GM19324 (cell line): ENCODE measurements at regions not wholly inside any gene's neighbourhood (a gene's known extent, or its start where the extent isn't known, plus 50 kb on each side); places are given as distances from the start of the nearest gene placed in this dataset.

Experiments
- ATAC-seq: cut with Tn5 transposase; IDR thresholded peaks from one replicate; pipeline ENCODE4 v1.9.1; 2021; ENCODE audit warnings: mild to moderate bottlenecking, moderate library complexity; ENCODE audit not compliant: unreplicated experiment, low FRiP score

DNA sequence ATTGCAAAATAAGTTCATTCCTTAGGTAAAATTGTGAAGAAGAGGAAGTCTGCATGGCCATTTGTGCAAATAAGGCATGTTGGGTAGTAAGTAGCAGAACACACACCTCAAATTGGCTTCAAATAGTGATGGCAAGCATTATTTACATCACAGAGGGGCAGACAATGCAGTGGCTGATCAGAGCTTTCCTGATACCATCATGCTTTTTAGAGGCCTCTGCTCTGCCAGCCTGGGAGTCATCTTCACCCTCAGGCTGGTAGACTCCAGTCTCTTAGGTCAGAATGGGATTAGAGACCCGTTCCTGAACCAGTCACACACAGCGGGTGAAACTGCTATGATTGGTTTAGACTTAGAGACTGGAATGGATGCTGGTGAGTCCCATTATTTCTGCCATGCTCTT, 396.0 kb upstream of the MCTP2 start:
- no peak for ATAC-seq

DNA sequence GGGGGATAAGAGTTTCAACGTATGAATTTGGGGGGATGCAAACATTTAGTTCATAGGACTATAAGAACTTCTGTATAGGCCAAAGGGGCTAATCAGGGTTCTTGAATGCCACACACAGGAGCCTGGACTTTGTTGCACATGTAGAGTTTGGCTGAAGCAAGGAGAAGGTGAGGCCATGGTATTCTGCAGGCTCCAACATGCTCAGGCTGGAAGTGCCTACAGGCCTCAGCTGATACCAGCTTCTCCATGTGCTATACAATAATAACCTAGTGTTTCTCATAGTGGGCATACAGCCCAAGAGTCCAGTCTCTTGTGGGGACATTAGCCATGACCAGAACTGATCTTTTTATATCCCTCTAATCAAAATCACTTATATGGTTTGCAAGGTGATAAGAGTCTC, 399.7 kb upstream of the MCTP2 start:
- no peak for ATAC-seq

DNA sequence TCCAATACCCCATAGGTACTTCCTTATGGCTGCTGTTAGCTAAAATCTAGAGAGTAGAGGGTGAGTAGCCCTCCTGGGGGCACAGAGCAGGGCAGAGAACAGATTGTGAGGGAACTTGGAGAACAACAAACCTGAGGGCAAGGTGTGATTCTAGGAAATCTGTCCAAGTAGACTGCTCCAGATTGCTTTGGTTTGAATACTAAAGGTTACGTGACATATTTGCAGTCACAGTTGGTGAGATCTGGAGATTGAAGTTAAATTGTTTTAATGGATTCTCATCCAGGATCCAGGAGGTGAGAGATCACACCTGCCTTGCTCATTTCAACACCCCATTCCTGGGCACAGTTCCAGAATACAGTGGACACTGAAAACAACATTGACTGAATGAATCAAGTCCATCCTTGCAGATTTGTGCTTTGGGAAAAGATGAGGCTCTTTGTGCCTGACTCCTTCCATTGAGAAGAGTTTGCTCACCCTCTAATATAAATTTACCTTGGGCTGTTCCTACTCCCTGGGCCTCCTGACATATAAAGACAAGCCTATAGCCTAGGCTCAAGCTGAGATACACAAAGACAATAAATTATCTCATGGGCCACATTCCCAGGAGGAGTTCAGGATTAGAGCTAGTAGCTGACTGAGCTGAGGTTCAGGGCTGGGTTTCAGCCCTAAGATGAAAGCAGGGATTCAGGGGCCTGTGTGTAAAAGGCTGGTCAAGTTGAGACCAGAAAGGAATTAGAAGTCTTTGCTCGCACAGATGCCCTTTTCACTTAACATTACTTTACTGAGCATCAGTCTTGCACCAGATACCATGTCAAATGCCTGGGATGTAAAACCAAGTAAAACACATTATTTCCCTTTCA, 400.9 kb upstream of the MCTP2 start:
- ATAC-seq: no peak

DNA sequence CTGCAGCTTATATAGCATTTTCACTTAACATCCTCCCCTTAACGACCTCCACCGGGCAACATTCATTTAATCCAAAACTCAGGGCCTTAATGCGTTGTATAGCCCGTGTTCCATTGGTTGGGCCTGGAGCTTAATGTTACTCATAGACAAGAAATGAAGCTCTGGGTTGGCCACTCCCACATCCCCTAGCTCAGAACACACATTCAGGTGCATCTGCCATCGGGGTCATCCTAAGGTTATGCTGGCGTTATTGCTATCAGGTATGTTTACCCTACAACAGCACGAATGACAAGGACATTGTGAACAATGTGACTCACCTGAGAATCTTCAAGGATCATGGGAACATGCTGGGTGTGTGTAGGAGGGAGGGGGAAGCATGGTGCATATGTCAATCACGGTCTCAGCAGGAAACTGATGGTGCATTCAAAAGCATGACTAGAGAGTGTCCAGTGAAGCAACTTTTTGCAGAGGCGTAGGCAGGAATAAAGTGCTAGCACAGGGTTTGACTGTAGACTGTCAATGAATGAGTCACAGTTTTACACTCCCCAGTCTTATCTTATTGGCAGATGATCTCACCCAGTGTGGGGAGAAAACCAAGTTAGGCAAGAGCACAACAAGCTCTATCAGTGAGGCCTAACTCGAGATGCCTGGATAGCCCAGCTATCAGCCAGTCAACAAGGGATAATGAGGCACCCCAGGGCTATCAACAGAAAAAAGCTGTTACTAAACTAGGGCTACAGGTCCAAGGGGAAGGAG, 402.1 kb upstream of the MCTP2 start:
- ATAC-seq: no peak

DNA sequence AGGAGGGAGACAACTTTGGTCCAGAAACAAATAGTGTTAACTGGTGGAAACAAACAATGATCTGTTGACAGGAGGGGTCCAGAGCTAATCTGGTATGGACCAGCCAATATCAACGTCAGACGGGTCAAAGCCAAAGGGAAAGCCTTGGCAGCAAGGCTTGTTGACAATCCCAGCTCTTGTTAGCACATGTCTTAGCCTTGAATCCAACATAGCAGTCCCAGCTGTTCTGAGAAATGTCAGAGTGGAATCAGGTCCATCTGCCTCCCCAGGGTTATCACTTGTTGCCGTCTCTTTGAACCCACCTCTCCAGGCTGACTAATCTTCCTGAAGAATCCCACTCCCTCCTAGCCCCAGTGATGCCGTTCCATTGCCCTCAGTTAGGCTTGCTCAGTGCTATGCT, 404.6 kb upstream of the MCTP2 start:
- ATAC-seq: no peak

DNA sequence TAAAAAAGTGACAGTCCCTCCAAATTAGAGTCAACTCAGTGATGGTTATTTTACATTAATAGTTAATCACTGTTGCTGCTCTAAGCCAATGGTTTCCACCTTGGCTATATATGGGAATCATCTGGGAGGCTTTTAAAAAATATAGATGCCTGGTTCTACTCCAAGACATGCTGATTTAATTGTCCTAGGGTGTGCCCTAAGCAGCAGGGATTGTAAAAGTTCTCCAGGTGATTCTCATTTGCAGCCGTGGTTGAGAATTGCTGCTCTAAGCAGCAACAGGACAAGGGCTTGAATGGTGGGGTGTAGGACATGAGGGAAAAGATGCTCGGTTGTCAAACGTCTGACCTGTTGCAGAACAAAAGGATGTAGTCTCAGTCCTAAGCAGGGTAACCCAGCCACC, 405.1 kb upstream of the MCTP2 start:
- no peak for ATAC-seq

DNA sequence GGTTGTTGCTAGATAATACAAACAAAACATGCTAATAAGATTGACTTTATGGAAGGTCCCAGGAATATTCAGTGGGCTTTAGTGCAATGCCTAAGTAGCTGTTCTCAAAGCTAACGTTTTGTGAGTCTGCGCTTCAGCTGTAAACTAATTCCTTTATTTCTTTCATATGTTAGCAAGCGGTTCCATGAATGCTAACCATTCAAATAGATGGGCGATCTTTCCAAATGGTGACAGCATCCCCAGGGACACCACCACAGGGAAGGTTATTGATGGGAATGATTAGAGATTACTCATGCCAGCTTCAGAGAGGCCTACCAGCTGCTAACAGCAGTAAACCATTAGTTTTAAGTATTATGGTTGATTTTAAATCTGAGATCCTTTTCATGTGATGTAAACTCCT, 405.7 kb upstream of the MCTP2 start:
- ATAC-seq: no peak

DNA sequence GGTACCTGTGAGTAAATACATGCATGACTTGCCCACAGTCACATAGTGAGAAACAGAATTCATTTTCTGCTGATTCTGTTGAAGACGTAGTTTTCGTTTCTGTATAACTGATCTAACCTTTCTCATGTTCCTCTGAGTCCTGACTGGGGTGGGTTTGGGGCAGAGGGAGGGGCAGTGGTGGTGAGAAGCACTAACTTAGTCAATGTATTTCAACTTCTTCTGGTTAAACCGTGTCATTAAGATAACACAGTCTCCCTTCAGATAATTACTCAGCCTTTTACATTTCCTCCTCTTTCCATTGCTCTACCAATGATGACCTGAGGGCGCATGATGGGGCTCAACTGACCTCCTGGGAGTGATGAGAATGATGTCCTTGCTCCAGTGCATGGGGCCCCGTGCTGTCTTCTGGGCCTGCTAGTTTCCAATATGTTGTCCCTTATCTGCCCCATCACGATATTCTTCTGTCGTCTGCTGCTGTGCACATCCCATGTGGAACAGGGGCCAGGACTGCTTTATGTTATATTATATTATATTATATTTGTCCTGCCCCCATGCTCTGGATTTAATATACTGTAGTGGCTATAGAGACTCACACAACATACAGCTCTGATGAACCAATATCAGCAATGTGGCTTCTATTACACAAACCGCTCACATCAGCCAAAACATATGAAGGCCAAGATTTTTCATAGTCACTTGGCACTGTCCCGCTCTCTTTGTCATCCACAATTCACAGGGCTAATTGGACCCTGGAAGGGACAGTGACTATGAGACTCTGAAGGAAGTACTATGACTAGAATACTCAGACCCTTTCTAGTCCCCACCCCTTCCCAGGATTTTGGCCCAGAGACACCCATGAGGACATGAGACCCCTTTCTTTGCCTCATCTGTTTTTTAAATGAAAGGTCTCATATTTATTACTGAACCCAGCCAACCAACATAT, 407.1 kb upstream of the MCTP2 start:
- no peak for ATAC-seq

DNA sequence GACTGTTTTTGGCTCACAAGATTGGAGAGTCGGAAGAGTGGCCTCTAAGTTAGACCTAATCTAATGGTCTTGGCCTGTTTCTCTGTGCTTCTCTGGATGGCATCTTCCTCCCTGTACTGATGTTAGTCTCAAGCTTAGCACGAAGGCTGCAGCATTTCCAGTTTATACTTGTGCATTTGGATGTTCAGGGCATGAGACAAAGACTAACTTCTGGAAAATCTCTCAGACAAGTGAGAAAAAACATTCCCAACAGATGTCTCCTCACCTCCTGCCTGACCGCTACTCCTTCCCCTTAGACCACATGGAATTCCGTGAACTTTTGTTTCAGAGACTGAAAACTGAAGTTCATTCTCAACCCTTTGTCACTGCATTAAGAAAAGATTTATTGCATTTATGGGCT, 410.8 kb upstream of the MCTP2 start:
- ATAC-seq: no peak

DNA sequence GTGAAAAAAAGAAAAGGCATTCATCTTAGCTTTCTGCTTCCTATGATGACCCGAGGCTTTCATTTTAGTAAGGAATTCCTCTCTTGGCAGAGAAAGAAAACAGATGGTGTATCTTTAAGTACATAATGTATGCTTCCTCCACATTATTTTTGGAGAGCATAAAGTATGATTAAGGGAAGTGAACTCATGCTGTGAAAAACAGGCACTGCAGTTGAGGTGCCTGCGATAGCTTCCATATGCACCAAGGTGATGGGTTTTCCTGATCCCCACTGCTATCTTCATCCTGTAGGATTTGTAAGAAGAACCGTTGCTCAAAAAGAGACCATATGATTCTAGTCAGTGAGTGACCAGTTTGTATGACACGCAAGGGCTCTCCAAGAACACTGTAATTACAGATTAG, 411.5 kb upstream of the MCTP2 start:
- ATAC-seq: no peak

DNA sequence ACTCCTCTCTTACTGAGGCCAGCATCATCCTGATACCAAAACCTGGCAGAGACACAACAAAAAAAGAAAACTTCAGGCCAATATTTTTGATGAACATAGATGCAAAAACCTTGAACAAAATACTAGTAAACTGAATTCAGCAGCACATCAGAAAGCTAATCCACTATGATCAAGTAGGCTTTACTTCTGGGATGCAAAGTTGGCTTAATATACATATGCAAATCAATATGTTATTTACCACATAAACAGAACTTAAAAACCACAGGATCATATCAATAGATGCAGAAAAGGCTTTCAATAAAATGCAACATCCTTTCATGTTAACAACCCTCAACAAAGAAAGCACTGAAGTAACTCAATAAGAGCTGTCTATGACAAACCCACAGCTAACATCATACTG, 414.5 kb upstream of the MCTP2 start:
- ATAC-seq: no peak

DNA sequence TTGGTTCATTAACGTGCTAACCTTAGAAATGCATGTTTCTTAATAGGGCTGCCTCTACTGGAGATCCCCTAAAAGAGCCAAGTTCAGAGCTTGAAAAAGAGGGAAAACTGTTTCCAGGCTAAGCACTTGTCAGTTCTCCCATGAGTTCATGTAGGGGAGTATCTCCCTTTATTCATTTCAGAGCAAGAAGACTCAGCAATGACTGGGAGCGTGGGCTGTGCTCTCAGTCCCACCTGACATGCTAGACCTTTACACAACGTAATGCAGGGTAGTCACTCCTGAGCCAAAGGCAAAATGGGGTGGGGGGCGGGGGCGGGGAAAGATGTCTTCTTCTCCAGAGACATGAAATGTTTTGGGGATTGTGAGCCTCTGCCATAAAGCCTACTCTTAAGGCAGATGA, 420.1 kb upstream of the MCTP2 start:
- ATAC-seq: no peak

DNA sequence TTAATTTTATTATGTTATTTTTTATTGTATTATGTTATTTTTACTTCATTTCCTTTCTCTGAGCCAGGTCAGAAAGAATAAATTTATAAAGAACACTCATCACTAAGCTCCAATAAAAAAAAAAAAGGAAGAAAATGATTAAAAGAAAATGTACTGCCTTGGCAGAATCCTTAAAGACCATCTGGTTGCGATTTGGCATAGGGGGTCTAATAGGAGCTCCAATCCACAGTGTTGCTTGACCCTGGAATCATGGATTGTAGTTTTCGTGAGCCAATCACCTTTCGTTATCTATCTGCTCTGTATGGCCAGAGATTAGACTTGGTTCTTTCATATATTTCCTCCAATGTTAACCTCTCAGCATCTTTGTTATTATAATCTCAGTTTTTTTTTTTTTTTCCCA, 421.8 kb upstream of the MCTP2 start:
- no peak for ATAC-seq

DNA sequence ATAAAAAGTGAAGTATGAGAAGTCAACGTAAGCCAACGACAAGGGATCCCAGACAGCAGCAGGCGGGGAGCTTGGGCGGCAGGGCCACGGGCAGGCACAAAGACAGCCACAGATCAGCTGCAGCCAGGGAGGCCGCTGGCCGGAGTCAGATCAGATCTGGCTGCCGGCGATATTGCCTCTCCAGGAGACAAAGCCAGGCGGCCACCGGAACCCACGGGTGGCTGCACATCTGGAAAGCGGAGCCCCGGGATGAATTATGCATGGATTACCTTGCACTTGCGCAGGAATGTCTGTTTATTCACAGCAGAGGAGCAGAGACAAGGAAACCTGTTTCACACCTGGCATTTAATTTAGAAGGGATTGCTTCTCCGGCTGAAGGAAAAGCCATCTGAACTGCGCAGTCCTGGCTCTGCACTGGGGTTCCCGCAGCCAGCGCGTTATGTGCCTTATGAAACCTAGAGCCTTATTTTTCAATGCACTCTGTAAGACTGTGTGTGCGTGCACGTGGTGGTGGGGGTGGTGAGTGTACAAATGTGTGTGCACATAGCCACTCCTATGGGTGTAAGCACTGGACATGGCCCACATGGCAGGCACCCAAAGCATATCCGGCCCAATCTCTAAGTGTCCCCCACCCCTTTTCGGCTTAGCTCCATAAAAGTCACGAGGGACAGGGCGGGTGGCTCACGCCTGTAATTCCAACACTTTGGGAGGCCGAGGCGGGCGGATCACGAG, 427.8 kb upstream of the MCTP2 start:
- no peak for ATAC-seq

DNA sequence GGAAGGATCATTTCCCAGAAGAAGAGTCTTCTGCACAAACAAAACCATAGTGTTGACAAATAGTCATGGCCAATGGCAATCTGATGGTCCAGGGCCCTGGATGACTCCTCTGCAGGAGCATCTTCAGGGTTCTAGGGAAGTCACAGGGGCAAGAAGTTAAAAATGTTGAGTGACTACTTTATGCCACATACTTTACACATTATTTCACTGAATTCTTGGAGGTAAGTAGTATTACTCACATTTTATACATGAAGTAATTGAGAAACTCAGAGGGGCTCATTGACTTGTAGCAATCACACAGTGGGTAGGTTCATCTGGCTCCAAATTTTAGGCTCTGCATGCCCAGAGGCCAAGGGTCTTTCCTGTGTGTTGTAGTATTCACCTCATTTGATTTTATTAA, 430.2 kb upstream of the MCTP2 start:
- no peak for ATAC-seq

DNA sequence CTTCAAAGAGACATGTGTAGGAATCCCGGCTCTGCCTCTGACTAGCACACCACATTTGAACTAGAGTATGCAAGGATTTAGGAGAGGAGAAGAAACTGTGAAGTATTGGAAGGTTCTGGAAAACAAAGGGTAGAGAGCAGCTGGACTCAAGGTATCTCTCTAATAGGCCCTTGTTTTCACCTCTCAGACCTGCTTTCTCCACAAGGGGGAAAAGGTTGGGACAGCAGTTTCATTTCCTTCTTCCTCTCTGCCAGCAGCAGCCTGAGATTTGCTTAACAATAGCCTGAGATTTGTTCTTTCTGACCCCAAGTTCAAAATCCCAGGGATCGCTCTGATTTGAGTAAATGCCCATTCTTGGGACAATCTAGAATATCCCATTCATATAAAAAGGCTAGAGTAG, 430.6 kb upstream of the MCTP2 start:
- ATAC-seq: no peak

DNA sequence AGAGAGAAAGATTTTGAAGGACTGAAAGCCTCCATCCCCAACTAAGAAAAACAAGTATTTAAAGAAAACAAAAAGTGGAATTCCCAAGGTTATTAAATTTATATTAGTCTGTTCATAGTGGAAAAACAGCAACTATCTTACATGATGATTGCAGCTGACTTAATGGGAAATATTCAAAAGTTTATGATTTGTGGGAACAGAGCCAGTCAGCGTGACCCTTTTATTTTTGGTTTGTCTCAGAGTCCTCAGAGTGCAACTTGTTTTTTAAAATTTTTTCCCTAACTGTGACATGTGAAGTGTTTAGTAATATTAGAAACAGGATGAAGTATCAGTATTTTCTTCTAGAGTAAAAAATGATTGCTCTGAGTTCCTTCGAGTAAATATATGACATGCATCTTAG, 441.9 kb upstream of the MCTP2 start:
- no peak for ATAC-seq

DNA sequence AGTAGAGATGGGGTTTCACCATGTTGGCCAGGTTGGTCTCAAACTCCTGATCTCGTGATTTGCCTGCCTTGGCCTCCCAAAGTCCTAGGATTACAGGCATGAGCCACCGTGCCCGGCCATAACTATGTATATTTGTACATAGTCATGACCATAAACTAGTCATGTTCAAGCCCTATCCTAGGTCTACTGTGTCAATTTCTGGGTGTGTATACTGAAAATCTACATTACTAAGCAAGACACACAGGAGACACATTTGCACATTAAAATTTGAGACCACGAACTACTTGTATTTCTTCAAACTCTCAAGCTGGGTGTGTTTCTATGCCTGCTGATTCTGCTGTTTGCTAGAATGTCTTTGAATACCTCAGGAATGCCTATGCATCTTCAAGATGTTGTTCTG, 451.3 kb upstream of the MCTP2 start:
- ATAC-seq: no peak

DNA sequence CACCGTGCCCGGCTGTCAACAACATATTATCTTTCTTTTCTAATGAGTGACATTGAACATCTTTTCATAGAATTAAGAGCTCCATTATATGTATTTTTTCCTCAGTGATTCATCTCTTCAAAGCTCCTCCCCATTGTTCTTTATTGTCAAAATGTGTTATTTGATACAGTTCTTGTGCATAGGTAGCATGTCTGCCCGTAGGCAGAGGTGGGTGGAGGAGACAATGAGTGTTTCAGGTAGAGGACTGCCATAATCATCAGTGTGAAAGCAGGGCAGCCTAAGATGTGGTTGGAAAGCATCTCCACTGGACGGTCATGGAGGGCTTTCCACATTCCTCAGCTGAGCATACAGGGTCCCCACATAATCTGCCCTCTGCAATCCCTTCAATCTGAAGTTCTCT, 452.0 kb upstream of the MCTP2 start:
- no peak for ATAC-seq
